A549 (cell line): ENCODE measurements at regions not wholly inside any gene's neighbourhood (a gene's known extent, or its start where the extent isn't known, plus 50 kb on each side); places are given as distances from the start of the nearest gene placed in this dataset.
"Not testable (repeated sequence)": the region's sequence is repeated elsewhere in the genome, so short reads cannot be mapped to it uniquely, and the experiment has no call there.

Experiments
- ATAC-seq, 2 experiments: fragments of 200-7000 bp in 1 of 2; fragments of >200 bp in 1 of 2; cut with Nextera tagmentation in 1 of 2; cut with Tn5 transposase in 1 of 2; 3 replicates each; pipeline versions ENCODE4 v1.8.0 to v1.9.1; 2018 to 2020; ENCODE audit warnings: mild to moderate bottlenecking in 1 of 2, moderate library complexity in 1 of 2
- CTCF ChIA-PET: fragments of 300-600 bp; sonication (Branson Sonifier 250); formaldehyde crosslinking; extraction: SDS; loops from one replicate; lab custom pipeline; 2021; ENCODE audit warnings: antibody characterized with exemption, inconsistent platforms; lab: Yijun Ruan, JAX
- POLR2A ChIA-PET: fragments of 350-600 bp; formaldehyde crosslinking; extraction: SDS; loops from one replicate; lab custom pipeline; 2021; ENCODE audit warnings: antibody characterized with exemption, inconsistent platforms; lab: Yijun Ruan, JAX
- DNase-seq, 2 experiments: peaks; one replicate each; pipeline versions ENCODE4 v3.0.0 to v3.0.0-alpha.2; 2011 to 2016; ENCODE audit warnings: low read depth in 1 of 2, low spot score in 1 of 2
- FAIRE-seq: peaks from 2 replicates; lab custom pipeline; 2011; peaks lifted over from hg19 to GRCh38; lab: Jason Lieb, UNC
- H3K27ac ChIP-seq, 2 experiments: fragments of >200 bp; sonication (Bioruptor Twin); formaldehyde crosslinking; 3 replicates each; pipeline ENCODE4 v1.5.1; 2016 to 2017
- H3K4me1 ChIP-seq: fragments of >200 bp; sonication (Bioruptor Twin); formaldehyde crosslinking; 3 replicates; pipeline ENCODE4 v1.6.1; 2016
- H3K4me2 ChIP-seq: fragments of >200 bp; sonication (Bioruptor Twin); formaldehyde crosslinking; 3 replicates; pipeline ENCODE4 v1.6.1; 2016
- H3K4me3 ChIP-seq: fragments of >200 bp; sonication (Bioruptor Twin); formaldehyde crosslinking; 3 replicates; pipeline ENCODE4 v1.5.1; 2016
- H3K9me3 ChIP-seq: fragments of >200 bp; sonication (Bioruptor Twin); formaldehyde crosslinking; 3 replicates; pipeline ENCODE4 v1.6.1; 2016
- CBX2 ChIP-seq: fragments of 200-600 bp; sonication (generic); IDR thresholded peaks from 2 replicates; pipeline ENCODE4 v1.6.1; 2016; ENCODE audit warnings: low read depth, mild to moderate bottlenecking, borderline replicate concordance
- CEBPB ChIP-seq, 2 experiments: fragments of >200 bp in 1 of 2; sonication (Bioruptor Twin) in 1 of 2; formaldehyde crosslinking in 1 of 2; IDR thresholded peaks; 2 replicates each; pipeline ENCODE4 v1.6.1; 2012 to 2016
- CHD2 ChIP-seq: fragments of 150-350 bp; IDR thresholded peaks from 2 replicates; pipeline ENCODE4 v1.6.1; 2014; ENCODE audit warnings: low read length; ENCODE audit not compliant: partially characterized antibody
- CHD4 ChIP-seq: fragments of 200-600 bp; sonication (generic); IDR thresholded peaks from 2 replicates; pipeline ENCODE4 v1.6.1; 2016; ENCODE audit warnings: antibody characterized with exemption, mild to moderate bottlenecking, borderline replicate concordance
- EHF ChIP-seq: fragments of 250-450 bp; sonication (Bioruptor Pico); IDR thresholded peaks from 2 replicates; pipeline ENCODE4 v1.5.0; 2020; ENCODE audit warnings: mild to moderate bottlenecking
- EHMT2 ChIP-seq: fragments of 200-600 bp; sonication (generic); IDR thresholded peaks from 2 replicates; pipeline ENCODE4 v1.6.1; 2016; ENCODE audit warnings: antibody characterized with exemption, low read depth, mild to moderate bottlenecking, moderate library complexity
- EP300 ChIP-seq, 2 experiments: fragments of >200 bp; sonication (Bioruptor Twin); formaldehyde crosslinking; IDR thresholded peaks; 2 replicates in 1 of 2; 3 replicates in 1 of 2; pipeline ENCODE4 v1.6.1; 2016 to 2017
- FOSL2 ChIP-seq, 2 experiments: fragments of 450-650 bp in 1 of 2; fragments of >200 bp in 1 of 2; sonication (Bioruptor Twin) in 1 of 2; formaldehyde crosslinking; IDR thresholded peaks; 2 replicates each; pipeline versions ENCODE4 v1.5.0 to v1.6.1; 2016 to 2020; ENCODE audit warnings: mild to moderate bottlenecking in 1 of 2, moderate library complexity in 1 of 2
- HOXB5 ChIP-seq: fragments of 250-450 bp; sonication (Bioruptor Pico); IDR thresholded peaks from 2 replicates; pipeline ENCODE4 v1.5.0; 2020; ENCODE audit warnings: mild to moderate bottlenecking, moderate library complexity
- JUN ChIP-seq, 2 experiments: fragments of >200 bp; sonication (Bioruptor Twin); formaldehyde crosslinking; IDR thresholded peaks; 2 replicates in 1 of 2; 3 replicates in 1 of 2; pipeline ENCODE4 v1.6.1; 2016 to 2017
- MAZ ChIP-seq: fragments of 150-350 bp; IDR thresholded peaks from 2 replicates; pipeline ENCODE4 v1.6.1; 2014; ENCODE audit warnings: antibody characterized with exemption, low read depth, low read length, borderline replicate concordance
- MYC ChIP-seq: IDR thresholded peaks from 2 replicates; pipeline ENCODE4 v1.6.1; 2012; ENCODE audit warnings: mild to moderate bottlenecking, inconsistent platforms, low read length, improper control_type of control experiment, borderline replicate concordance
- NPAS2 ChIP-seq: fragments of 250-450 bp; sonication (Bioruptor Pico); IDR thresholded peaks from 2 replicates; pipeline ENCODE4 v1.8.0; 2022; ENCODE audit warnings: mild to moderate bottlenecking, moderate library complexity, borderline replicate concordance
- NR3C1 ChIP-seq: fragments of >200 bp; sonication (Bioruptor Twin); formaldehyde crosslinking; IDR thresholded peaks from 3 replicates; pipeline ENCODE4 v1.6.1; 2017
- PHF8 ChIP-seq: fragments of 200-600 bp; sonication (generic); IDR thresholded peaks from 2 replicates; pipeline ENCODE4 v1.6.1; 2016; ENCODE audit warnings: low read depth, mild to moderate bottlenecking, antibody characterized with exemption, moderate library complexity, borderline replicate concordance
- RAD21 ChIP-seq, 2 experiments: fragments of >200 bp in 1 of 2; sonication (Bioruptor Twin) in 1 of 2; formaldehyde crosslinking in 1 of 2; IDR thresholded peaks in 1 of 2; conservative IDR thresholded peaks in 1 of 2; 2 replicates in 1 of 2; 3 replicates in 1 of 2; pipeline ENCODE4 v1.6.1; 2012 to 2018; ENCODE audit warnings: inconsistent platforms in 1 of 2
- RCOR1 ChIP-seq: fragments of 150-350 bp; IDR thresholded peaks from 2 replicates; pipeline ENCODE4 v1.6.1; 2014; ENCODE audit warnings: antibody characterized with exemption, low read length, low read depth
- TFCP2L1 ChIP-seq: fragments of 250-450 bp; sonication (Bioruptor Pico); IDR thresholded peaks from 2 replicates; pipeline ENCODE4 v1.5.0; 2021; ENCODE audit warnings: mild to moderate bottlenecking
- WGBS: methylation state at CpG from one replicate; pipeline ENCODE4 v1.1.6; 2017; ENCODE audit errors: missing lambda C conversion rate; 5-methylcytosine and 5-hydroxymethylcytosine counted together
- TF ChIP-seq, protein P1 (sequence below): fragments of >200 bp; sonication (Bioruptor Twin); formaldehyde crosslinking; IDR thresholded peaks from 3 replicates; pipeline ENCODE4 v1.5.1; 2016
- TF ChIP-seq, protein P2 (sequence below): fragments of 150-350 bp; IDR thresholded peaks from 2 replicates; pipeline ENCODE4 v1.6.1; 2014; ENCODE audit warnings: low read depth, mild to moderate bottlenecking, low read length
- TF ChIP-seq, protein P3 (sequence below): IDR thresholded peaks from 2 replicates; pipeline ENCODE4 v1.6.1; 2012
- TF ChIP-seq, protein P4 (sequence below): fragments of 450-650 bp; IDR thresholded peaks from 2 replicates; pipeline ENCODE4 v1.6.1; 2014; ENCODE audit warnings: antibody characterized with exemption

DNA sequence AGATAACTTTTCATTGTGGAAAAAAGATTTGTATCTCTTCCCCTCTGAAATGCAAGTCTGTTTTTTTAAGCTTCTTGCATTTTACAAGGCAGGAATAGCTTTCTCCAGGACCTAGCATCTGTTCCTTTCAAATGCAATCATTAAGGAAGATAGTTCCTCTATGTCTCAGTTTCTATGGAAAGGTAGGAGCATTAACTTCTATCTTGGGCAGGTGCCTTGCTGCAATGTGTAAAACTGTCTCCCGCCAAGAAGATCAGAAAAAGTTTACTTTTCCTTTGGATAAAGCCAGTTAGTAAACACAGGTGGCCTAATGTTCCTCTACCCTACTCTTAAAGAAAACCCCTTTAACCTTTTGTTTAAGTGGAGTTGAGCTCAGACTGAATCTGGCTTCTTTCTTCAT lies 560.6 kb upstream of the CYLC2 start (continued):
- TF ChIP-seq, protein P1, sequence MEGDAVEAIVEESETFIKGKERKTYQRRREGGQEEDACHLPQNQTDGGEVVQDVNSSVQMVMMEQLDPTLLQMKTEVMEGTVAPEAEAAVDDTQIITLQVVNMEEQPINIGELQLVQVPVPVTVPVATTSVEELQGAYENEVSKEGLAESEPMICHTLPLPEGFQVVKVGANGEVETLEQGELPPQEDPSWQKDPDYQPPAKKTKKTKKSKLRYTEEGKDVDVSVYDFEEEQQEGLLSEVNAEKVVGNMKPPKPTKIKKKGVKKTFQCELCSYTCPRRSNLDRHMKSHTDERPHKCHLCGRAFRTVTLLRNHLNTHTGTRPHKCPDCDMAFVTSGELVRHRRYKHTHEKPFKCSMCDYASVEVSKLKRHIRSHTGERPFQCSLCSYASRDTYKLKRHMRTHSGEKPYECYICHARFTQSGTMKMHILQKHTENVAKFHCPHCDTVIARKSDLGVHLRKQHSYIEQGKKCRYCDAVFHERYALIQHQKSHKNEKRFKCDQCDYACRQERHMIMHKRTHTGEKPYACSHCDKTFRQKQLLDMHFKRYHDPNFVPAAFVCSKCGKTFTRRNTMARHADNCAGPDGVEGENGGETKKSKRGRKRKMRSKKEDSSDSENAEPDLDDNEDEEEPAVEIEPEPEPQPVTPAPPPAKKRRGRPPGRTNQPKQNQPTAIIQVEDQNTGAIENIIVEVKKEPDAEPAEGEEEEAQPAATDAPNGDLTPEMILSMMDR = no peak
- TF ChIP-seq TFCP2L1 (CRISPR knock-in tag) = no peak
- no peak for TF ChIP-seq MAZ
- no peak for TF ChIP-seq NR3C1
- TF ChIP-seq, all 56 proteins: peak for 0

DNA sequence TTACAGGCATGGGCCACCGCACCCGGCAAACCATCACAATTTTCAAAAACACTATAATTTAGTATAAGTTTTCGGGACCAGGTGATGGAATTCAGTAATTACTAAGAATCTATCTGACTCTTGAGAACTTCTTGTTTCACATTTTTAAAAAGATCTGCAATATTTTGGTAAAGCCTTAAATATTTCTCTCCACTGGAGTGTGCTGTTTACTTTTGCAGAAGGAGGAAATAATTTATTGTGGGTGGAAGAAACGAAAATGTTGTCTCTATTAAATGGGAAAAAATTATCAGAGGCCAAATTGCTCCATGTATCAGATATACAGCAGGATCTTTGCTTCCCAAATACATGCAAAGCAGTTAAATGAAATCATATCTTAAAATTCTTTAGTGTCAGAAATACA lies 566.8 kb upstream of the CYLC2 start:
- FAIRE-seq = no peak
- no peak for DNase-seq
- ATAC-seq = no peak
- CTCF ChIA-PET = no interaction called here
- TF ChIP-seq CEBPB (IDR thresholded peaks at IDR 0.05) = no peak
- TF ChIP-seq MYC = no peak
- no peak for TF ChIP-seq MAZ
- TF ChIP-seq HOXB5 (CRISPR knock-in tag) = no peak
- no peak for TF ChIP-seq CBX2
- TF ChIP-seq, protein P2, sequence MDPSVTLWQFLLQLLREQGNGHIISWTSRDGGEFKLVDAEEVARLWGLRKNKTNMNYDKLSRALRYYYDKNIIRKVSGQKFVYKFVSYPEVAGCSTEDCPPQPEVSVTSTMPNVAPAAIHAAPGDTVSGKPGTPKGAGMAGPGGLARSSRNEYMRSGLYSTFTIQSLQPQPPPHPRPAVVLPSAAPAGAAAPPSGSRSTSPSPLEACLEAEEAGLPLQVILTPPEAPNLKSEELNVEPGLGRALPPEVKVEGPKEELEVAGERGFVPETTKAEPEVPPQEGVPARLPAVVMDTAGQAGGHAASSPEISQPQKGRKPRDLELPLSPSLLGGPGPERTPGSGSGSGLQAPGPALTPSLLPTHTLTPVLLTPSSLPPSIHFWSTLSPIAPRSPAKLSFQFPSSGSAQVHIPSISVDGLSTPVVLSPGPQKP = no peak
- TF ChIP-seq, all 56 proteins: peak for 0
- POLR2A ChIA-PET = no interaction called here
- no peaks in the 10 kb centered on the region for H3K4me1 ChIP-seq
- H3K4me2 ChIP-seq = no peak overlapping the region
- WGBS = 53% methylated on average over 4 of the region's 4 CpGs
- H3K9me3 ChIP-seq = no peaks in the 10 kb centered on the region
- H3K4me3 ChIP-seq = no peak overlapping the region
- H3K27ac ChIP-seq = no peak overlapping the region

DNA sequence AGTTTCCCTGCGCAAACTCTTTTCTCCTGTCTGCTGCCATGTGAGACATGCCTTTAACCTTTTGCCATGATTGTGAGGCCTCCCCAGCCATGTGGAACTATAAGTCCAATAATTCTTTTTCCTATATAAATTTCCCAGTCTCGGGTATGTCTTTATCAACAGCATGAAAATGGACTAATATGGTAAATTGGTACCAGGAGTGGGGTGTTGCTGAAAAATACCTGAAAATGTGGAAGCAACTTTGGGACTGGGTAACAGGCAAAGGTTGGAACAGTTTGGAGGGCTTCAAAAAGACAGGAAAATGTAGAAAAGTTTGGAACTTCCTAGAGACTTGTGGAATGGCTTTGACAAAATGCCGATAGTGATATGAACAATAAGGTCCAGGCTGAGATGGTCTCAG lies 578.9 kb upstream of the CYLC2 start:
- H3K4me3 ChIP-seq, H3K4me1 ChIP-seq, ATAC-seq, H3K4me2 ChIP-seq, H3K27ac ChIP-seq, POLR2A ChIA-PET, DNase-seq, CTCF ChIA-PET, FAIRE-seq: not testable (repeated sequence)
- WGBS = 31% methylated on average over 3 of the region's 3 CpGs
- H3K9me3 ChIP-seq = peaks cover 16% of the 10 kb centered on the region

DNA sequence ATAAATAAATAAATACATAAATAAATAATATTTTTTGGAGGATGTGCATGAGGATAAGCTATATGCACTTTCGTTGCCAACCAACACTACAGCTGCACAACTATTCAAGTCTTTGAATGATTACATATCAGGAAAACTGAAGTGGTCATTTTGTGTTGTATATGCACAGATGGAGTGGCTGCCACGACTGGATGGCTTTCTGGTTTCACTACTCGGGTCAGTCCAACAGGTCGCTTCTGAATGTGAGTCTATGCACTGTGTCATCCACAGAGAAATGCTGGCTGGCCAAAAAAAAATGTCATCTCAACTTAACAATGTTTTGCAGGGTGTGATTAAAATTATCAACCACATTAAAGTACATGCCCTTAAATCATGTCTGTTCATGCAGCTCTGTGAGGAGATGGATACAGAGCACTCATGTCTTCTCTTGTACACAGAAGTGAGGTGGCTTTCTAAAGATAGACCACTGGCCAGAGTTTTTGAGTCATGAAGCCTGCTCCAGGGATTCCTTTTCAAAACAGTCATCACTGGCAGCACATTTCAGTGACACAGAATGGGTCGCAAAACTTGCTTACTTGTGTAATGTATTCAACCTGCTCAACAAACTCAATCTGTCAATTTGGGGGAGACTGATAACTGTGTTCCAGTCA lies 589.8 kb upstream of the CYLC2 start:
- no peak for DNase-seq
- ChIA-PET POLR2A (no interaction called here), CTCF (no interaction called here)
- Histone ChIP-seq H3K9me3 (no peaks in the 10 kb centered on the region), H3K4me2 (no peak overlapping the region), H3K4me1 (no peaks in the 10 kb centered on the region), H3K27ac (no peak overlapping the region), H3K4me3 (no peak overlapping the region)
- TF ChIP-seq, protein P3, sequence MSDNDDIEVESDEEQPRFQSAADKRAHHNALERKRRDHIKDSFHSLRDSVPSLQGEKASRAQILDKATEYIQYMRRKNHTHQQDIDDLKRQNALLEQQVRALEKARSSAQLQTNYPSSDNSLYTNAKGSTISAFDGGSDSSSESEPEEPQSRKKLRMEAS = no peak
- TF ChIP-seq EHMT2 (no peak), EHF (CRISPR knock-in tag) (no peak), CHD4 (no peak)
- FAIRE-seq = no peak
- WGBS = 5% methylated on average over 5 of the region's 5 CpGs
- ATAC-seq = no peak

DNA sequence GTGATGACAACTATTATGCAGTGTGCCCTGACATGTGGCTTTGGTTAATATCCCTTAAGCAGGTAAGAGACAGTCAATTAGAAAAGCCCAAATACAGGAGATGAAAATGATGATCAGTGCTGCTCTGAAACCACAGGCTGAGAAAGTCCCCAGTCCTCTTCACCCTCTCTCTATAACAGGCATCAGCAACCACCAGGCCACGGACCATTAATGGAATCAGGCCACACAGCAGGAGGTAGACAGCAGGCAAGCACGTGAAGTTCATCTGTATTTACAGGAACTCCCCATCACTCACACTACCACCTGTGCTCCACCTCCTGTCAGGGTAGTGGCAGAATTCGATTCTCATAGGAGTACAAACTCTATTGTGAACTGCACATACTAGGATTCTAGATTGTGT lies 591.6 kb upstream of the CYLC2 start:
- DNase-seq (no peak), ATAC-seq (no peak), FAIRE-seq (no peak)
- no peak overlapping the region for H3K4me3 ChIP-seq
- 2% methylated on average over 3 of the region's 3 CpGs for WGBS
- H3K9me3 ChIP-seq = no peaks in the 10 kb centered on the region
- ChIA-PET POLR2A (no interaction called here), CTCF (no interaction called here)
- H3K4me2 ChIP-seq = no peak overlapping the region
- H3K27ac ChIP-seq = no peak overlapping the region
- no peaks in the 10 kb centered on the region for H3K4me1 ChIP-seq
- TF ChIP-seq NPAS2 (CRISPR knock-in tag) (no peak), RCOR1 (no peak), JUN (IDR thresholded peaks at IDR 0.05) (no peak), EP300 (IDR thresholded peaks at IDR 0.05) (no peak), CHD4 (no peak), PHF8 (no peak), RAD21 (conservative IDR thresholded peaks at IDR 0.05 in 1 of 2, IDR thresholded peaks at IDR 0.05 in 1 of 2) (no peak), FOSL2 (IDR thresholded peaks at IDR 0.05) (no peak), FOSL2 (CRISPR knock-in tag; IDR thresholded peaks at IDR 0.05) (no peak), CHD2 (no peak)
- TF ChIP-seq, protein P4, sequence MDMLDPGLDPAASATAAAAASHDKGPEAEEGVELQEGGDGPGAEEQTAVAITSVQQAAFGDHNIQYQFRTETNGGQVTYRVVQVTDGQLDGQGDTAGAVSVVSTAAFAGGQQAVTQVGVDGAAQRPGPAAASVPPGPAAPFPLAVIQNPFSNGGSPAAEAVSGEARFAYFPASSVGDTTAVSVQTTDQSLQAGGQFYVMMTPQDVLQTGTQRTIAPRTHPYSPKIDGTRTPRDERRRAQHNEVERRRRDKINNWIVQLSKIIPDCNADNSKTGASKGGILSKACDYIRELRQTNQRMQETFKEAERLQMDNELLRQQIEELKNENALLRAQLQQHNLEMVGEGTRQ = no peak
- TF ChIP-seq, all 56 proteins: peak for 0
